ENCODE measurements at regions not wholly inside any gene's neighbourhood (a gene's known extent, or its start where the extent isn't known, plus 50 kb on each side); places are given as distances from the start of the nearest gene placed in this dataset.
A peak's percentile ranks its signal among the peaks of the same experiment; 100 is the strongest.

- Histone ChIP-seq H3K36me3 (no peaks in the 10 kb centered on the region), H3K4me1 (peaks cover 0 to 25% of the 10 kb centered on the region in 2 donors), H3K9me3 (no peaks in the 10 kb centered on the region), H3K4me3 (no peak overlapping the region), H3K27me3 (no peaks in the 10 kb centered on the region), H3K27ac (peak overlapping the region in 1 of 2 donors; percentile 80)
- TF ChIP-seq CTCF (IDR thresholded peaks at IDR 0.05) = no peak
- no peak for DNase-seq (ENCODE audit: low spot score)
Observed at GRCh38 chr21:28773036-28773435, 219.6 kb downstream of the LTN1 start.

DNA sequence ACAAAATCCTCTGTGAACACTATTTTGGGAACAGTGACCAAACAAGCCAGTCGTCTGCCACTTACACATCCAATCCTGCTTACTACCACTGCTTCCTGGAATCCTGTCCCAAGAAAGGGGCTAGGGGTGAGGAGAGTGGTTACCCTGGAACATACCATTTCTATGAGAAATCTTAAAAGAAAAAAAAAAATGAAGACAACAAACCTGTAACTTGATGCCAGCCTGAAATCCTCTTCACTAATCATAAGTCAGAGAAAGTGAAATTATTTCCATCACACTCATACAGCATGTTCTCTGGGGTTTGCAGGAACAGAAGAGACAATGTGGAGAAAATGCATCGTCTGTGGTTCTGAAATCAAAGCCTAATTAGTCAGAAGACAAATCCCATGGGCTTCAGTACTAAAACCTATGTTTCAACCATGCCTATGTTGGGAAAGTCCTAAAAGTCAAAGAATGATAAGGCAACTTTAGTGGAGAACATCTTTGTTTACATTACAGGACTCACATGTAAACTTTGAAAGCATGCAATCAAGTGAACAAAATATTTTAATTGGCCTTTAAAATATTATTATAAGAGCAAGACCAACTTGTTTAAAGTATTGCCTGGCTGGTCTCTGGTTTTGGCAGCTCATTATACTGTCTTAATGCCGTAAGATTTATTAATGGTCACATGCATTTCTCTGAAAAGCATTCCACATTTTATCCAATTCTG lies 220.7 kb downstream of the LTN1 start:
- Histone ChIP-seq H3K4me1 (peaks cover 0 to 25% of the 10 kb centered on the region in 2 donors), H3K9me3 (no peaks in the 10 kb centered on the region), H3K36me3 (no peaks in the 10 kb centered on the region), H3K27ac (peak overlapping the region; percentile 20 to 80), H3K27me3 (no peaks in the 10 kb centered on the region), H3K4me3 (no peak overlapping the region)
- no peak for TF ChIP-seq CTCF (IDR thresholded peaks at IDR 0.05)
- DNase-seq (ENCODE audit: low spot score) = no peak

DNA sequence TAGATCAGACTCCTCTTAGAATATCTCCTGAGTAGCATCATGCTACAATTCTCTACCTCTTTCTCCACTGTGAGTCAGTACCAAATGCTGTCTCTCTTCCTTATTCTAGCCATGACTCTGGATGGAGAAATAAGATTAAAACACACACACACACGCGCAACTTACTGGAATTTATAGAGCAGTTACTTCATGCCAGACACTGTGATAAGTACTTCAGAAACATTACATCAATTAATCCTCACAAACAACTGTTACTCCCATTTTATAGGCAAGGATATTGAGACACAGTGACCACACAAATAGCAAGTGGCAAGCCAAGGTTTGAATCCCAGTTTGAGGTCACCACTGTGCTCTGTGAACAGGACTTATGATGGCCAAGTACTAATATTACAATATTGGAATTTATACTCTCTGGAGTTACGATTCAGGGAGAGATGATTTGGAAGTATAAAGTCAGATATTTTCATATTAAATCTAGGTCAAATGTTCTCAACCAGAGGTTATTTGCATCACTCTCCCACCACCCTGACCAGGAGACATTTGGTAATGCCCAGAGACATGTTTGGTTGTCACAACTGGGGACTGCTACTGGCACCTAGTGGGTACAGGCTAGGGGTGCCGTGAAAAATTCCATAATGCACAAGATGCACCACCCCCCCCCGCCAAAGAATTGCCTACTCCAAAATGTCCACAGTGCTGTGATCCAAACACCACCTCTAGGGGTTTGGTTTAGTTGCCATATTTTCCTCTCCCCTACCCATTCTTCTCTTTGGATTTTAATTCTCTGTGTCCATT lies 221.6 kb downstream of the LTN1 start:
- H3K4me1 ChIP-seq = peaks cover 0 to 25% of the 10 kb centered on the region in 2 donors
- no peaks in the 10 kb centered on the region for H3K36me3 ChIP-seq
- peak overlapping the region; percentile 20 to 80 for H3K27ac ChIP-seq
- H3K27me3 ChIP-seq = no peaks in the 10 kb centered on the region
- no peak for DNase-seq (ENCODE audit: low spot score)
- H3K9me3 ChIP-seq = no peaks in the 10 kb centered on the region
- TF ChIP-seq CTCF (IDR thresholded peaks at IDR 0.05) = no peak
- H3K4me3 ChIP-seq = no peak overlapping the region

DNA sequence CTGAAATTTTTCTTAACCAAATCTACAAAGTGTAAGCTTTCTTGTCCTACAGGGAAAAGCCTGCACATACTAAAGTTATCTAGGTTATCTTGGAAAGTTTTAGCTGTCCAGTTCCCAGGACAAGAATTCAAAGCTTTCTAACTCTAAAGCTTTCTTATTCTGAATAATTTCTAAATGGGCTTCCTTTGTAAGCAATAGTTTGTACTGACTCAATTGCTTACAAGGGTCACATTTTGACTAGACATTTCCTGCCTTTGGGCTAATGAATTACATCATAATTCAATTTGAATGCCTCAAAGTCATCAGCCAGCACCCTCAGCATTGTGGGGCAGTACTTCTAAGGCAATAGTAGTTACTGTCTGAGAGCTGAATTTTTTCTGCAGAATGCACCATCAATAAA lies 223.0 kb downstream of the LTN1 start:
- no peak for TF ChIP-seq CTCF (IDR thresholded peaks at IDR 0.05)
- peak overlapping the region in 1 of 2 donors; percentile 80 for H3K27ac ChIP-seq
- H3K4me1 ChIP-seq = peaks cover 0 to 25% of the 10 kb centered on the region in 2 donors

DNA sequence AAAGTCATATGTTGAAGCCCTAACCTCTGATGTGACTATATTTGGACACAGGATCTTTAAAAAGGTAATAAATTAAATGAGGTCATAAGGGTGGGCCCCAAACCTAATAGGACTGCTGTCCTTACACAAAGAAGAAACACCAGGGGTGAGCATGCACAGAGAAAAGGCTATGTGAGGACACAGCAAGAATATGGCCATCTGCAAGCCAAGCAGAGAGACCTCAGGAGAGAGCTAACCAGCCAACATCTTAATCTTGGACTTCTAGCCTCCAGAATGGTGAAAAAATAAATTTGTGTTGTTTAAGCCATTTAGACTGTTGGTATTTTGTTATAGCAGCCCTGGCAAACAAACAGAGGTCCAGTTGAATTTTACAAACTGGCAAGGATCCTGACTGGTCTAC lies 223.9 kb downstream of the LTN1 start:
- Histone ChIP-seq H3K4me3 (no peak overlapping the region), H3K9me3 (no peaks in the 10 kb centered on the region), H3K27ac (no peak overlapping the region), H3K4me1 (peaks cover 0 to 25% of the 10 kb centered on the region in 2 donors), H3K27me3 (no peaks in the 10 kb centered on the region), H3K36me3 (no peaks in the 10 kb centered on the region)
- DNase-seq (ENCODE audit: low spot score) = no peak
- no peak for TF ChIP-seq CTCF (IDR thresholded peaks at IDR 0.05)

More for the DNA sequence above, 223.0 kb downstream of the LTN1 start:
- no peak for DNase-seq (ENCODE audit: low spot score)
- Histone ChIP-seq H3K27me3 (no peaks in the 10 kb centered on the region), H3K36me3 (no peaks in the 10 kb centered on the region), H3K4me3 (no peak overlapping the region), H3K9me3 (no peaks in the 10 kb centered on the region)
